Heart left ventricle (tissue), 16 donors: ENCODE measurements at regions not wholly inside any gene's neighbourhood (a gene's known extent, or its start where the extent isn't known, plus 50 kb on each side); places are given as distances from the start of the nearest gene placed in this dataset.

Experiments used
- ATAC-seq, 4 donors: fragments of 200-7000 bp; cut with Tn5 transposase; one replicate each; pipeline ENCODE4 v1.9.1; 2020 to 2022; ENCODE audit warnings: moderate library complexity in 4 of 4, mild to moderate bottlenecking in 3 of 4, moderate number of reproducible peaks in 1 of 4
- DNase-seq, 5 donors: peaks; one replicate each; pipeline ENCODE4 v3.0.0-alpha.2; 2020
- H3K27ac ChIP-seq, 12 donors: fragments of 200-600 bp; sonication (generic) in 4 of 12; one replicate each; pipeline versions ENCODE4 v1.5.0 to v1.8.0; 2016 to 2022; ENCODE audit warnings: mild to moderate bottlenecking in 2 of 12
- H3K27me3 ChIP-seq, 9 donors: fragments of 200-600 bp; sonication (generic) in 2 of 9; one replicate each; pipeline versions ENCODE4 v1.5.1 to v1.8.0; 2016 to 2022; ENCODE audit warnings: mild to moderate bottlenecking in 3 of 9
- H3K36me3 ChIP-seq, 9 donors: fragments of 200-600 bp; sonication (generic) in 2 of 9; one replicate each; pipeline versions ENCODE4 v1.5.0 to v1.8.0; 2018 to 2022; ENCODE audit warnings: mild to moderate bottlenecking in 2 of 9
- H3K4me1 ChIP-seq, 12 donors: fragments of 200-600 bp; sonication (generic) in 4 of 12; one replicate each; pipeline versions ENCODE4 v1.5.0 to v1.8.0; 2016 to 2022; ENCODE audit warnings: mild to moderate bottlenecking in 3 of 12
- H3K4me3 ChIP-seq, 12 donors: fragments of 200-600 bp; sonication (generic) in 4 of 12; one replicate each; pipeline versions ENCODE4 v1.5.0 to v1.8.0; 2017 to 2022; ENCODE audit warnings: mild to moderate bottlenecking in 9 of 12, moderate library complexity in 4 of 12
- H3K9me3 ChIP-seq, 12 donors: fragments of 200-600 bp; sonication (generic) in 4 of 12; one replicate each; pipeline versions ENCODE4 v1.5.0 to v1.8.0; 2016 to 2022; ENCODE audit warnings: mild to moderate bottlenecking in 1 of 12
- POLR2A ChIP-seq, 2 donors: fragments of 450-650 bp; IDR thresholded peaks; one replicate each; pipeline ENCODE4 v1.6.1; 2017; ENCODE audit warnings: antibody characterized with exemption in 2 of 2, mild to moderate bottlenecking in 2 of 2, moderate library complexity in 2 of 2
- WGBS, 4 donors: extraction: QIAGEN DNeasy Blood & Tissue Kit in 2 of 4; methylation state at CpG; one replicate each; pipeline versions ENCODE4 v1.1.5 to v1.1.7; 2013 to 2018; 5-methylcytosine and 5-hydroxymethylcytosine counted together
- intact Hi-C, 10 donors: fragments of 100-400 bp; cut with DNase I; formaldehyde crosslinking; loops; one replicate each; pipeline versions ENCODE4 v1.11.1 to v1.14.2; 2022
- TF ChIP-seq, protein P1 (sequence below), 12 donors: fragments of 200-600 bp; sonication (generic) in 4 of 12; IDR thresholded peaks; one replicate each; pipeline versions ENCODE4 v1.5.0 to v1.8.0; 2018 to 2022; ENCODE audit warnings: antibody characterized with exemption in 12 of 12, mild to moderate bottlenecking in 5 of 12
- donor health status: ischemic (EF 13 %, LVEDD 7.1; RV severe dilation, severe dysfunction).
- donor health status: healthy with polysubstance abuse.
- donor health status: DM: no; HTN: yes; CAD: no.
- donor health status: DM: no; HTN: no; CAD: no.
- donor health status: ischemic (EF 25% LVEDD 6.9; RV normal size, moderate dysfunction).
- donor health status: ischemic (EF 25% LVEDD 5.7; RV mildly dilated, moderate dysfunction).
- donor health status: healthy.
- donor health status: DM: yes; HTN: yes; CAD: no.
- donor health status: ischemic (EF 35%, LVEDD 5.7; RV mildly dilated, moderate dysfunction).
- donor health status: nonischemic (EF 11% LVEDD 7.7; RV severe dilation, severe dysfunction).
- donor health status: DM: yes; HTN: yes; CAD: no.
- donor health status: PGD.
- donor health status: ischemic (EF 29% LVEDD 5.4; RV normal size, mild dysfunction).
- donor health status: nonischemic (EF 23%, LVEDD 6.1; RV moderate dilation, normal function).

DNA sequence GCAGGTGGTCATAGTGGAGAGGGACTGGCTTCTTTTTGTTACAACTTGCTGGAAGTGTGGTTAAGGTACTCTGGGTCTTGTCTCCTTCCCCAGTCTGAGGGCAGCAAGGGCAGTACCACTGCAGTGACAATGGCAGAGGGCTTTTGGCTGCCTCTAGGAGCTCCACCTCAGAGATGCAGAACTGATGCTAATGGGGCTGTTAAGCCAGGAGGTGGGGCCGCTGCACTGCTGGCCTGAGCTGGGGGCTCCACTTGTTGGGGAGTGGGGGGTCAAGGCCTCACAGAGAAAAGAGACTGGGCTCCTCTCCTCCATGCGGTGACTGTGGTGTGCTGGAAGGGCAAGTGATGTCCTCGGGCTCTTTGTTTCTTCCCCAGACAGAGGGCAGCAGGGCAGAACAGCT lies 135.7 kb downstream of the DSEL start:
- intact Hi-C loops, result no loop called here
- TF ChIP-seq, protein P1, sequence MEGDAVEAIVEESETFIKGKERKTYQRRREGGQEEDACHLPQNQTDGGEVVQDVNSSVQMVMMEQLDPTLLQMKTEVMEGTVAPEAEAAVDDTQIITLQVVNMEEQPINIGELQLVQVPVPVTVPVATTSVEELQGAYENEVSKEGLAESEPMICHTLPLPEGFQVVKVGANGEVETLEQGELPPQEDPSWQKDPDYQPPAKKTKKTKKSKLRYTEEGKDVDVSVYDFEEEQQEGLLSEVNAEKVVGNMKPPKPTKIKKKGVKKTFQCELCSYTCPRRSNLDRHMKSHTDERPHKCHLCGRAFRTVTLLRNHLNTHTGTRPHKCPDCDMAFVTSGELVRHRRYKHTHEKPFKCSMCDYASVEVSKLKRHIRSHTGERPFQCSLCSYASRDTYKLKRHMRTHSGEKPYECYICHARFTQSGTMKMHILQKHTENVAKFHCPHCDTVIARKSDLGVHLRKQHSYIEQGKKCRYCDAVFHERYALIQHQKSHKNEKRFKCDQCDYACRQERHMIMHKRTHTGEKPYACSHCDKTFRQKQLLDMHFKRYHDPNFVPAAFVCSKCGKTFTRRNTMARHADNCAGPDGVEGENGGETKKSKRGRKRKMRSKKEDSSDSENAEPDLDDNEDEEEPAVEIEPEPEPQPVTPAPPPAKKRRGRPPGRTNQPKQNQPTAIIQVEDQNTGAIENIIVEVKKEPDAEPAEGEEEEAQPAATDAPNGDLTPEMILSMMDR (IDR thresholded peaks at IDR 0.05), result no peak
- no peak for TF ChIP-seq POLR2A (IDR thresholded peaks at IDR 0.05)
- Histone ChIP-seq H3K4me1 (no peaks in the 10 kb centered on the region), H3K36me3 (no peaks in the 10 kb centered on the region), H3K9me3 (no peaks in the 10 kb centered on the region), H3K27me3 (no peaks in the 10 kb centered on the region), H3K4me3 (no peak overlapping the region), H3K27ac (no peak overlapping the region)
- ATAC-seq (no peak), DNase-seq (no peak)
- 67 to 100% (median 88%) methylated on average over 1 to 3 of the region's 3 CpGs for WGBS, 4 donors

DNA sequence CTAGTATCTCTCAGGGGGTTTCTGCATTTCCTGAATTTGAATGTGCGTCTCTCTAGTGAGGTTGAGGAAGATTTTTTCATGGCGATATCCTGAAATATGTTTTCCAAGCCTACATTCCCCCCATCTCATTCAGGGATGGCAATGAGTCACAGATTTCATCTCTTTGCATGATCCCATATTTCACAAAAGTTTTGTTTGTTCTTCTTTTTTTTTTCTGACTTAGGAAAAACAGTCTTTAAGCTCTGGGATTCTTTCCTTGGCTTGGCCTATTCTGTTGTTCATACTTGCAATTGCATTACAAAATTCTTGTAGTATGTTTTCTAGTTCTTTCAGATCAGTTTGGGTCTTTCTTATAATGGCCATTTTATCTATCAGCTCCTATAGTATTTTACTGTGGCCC lies 136.5 kb downstream of the DSEL start:
- Histone ChIP-seq H3K9me3 (no peaks in the 10 kb centered on the region), H3K4me3 (no peak overlapping the region), H3K36me3 (no peaks in the 10 kb centered on the region), H3K27ac (no peak overlapping the region), H3K27me3 (no peaks in the 10 kb centered on the region), H3K4me1 (no peaks in the 10 kb centered on the region)
- no peak for DNase-seq
- TF ChIP-seq, protein P1 (IDR thresholded peaks at IDR 0.05), result no peak
- no peak for TF ChIP-seq POLR2A (IDR thresholded peaks at IDR 0.05)
- no peak for ATAC-seq
- intact Hi-C loops, result no loop called here
- 59 to 71% (median 64%) methylated on average over 2 of the region's 2 CpGs for WGBS, 4 donors

DNA sequence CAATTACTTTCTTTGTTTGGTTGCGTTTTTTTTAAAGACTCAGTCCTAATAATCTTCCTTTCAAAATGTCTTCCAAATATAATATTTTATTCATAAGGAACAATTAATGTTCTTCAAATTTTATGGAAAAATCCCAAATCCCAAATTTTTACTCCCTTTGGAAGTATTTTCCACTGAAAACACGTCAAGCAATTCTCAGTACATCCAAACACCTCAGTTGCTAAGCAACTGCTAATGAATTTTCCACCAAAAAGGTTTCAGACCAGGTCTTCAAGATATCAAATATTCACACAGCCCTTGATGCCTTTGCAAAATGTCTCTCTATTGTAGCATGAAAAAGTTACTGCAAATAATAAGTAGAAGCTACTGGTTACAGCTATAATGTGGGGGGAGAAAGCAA lies 140.1 kb downstream of the DSEL start:
- Histone ChIP-seq H3K36me3 (no peaks in the 10 kb centered on the region), H3K4me1 (no peaks in the 10 kb centered on the region), H3K27ac (no peak overlapping the region), H3K27me3 (no peaks in the 10 kb centered on the region), H3K4me3 (no peak overlapping the region), H3K9me3 (no peaks in the 10 kb centered on the region)
- no peak for TF ChIP-seq POLR2A (IDR thresholded peaks at IDR 0.05)
- TF ChIP-seq, protein P1 (IDR thresholded peaks at IDR 0.05), result no peak
- intact Hi-C loops, result no loop called here
- WGBS, 4 donors, result 46 to 64% (median 62%) methylated on average over 2 of the region's 2 CpGs
- no peak for ATAC-seq
- DNase-seq, result no peak

DNA sequence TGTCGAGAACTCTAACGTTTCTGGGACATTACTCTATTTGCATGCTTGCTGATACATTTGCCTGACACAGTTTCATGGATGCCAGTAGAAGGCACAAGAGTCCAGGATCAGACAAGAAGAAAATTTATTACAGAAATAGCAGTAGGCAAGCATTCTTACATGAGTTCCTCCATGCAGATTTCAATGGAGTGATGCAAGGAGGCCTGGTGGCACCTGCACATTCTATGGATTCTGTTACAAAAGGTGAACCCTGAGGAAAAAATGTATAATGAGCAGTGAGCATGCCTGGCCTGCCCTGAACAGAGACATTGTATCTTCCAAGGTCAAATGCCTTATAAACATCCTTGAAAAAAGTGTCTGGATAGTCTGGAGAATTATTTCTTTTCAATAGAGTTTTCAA lies 142.9 kb downstream of the DSEL start:
- no peak for DNase-seq
- Histone ChIP-seq H3K9me3 (no peaks in the 10 kb centered on the region), H3K27me3 (no peaks in the 10 kb centered on the region), H3K36me3 (no peaks in the 10 kb centered on the region), H3K4me1 (no peaks in the 10 kb centered on the region), H3K4me3 (no peak overlapping the region), H3K27ac (no peak overlapping the region)
- ATAC-seq, result no peak
- WGBS, 4 donors, result 74 to 85% (median 84%) methylated on average over 2 of the region's 2 CpGs
- TF ChIP-seq POLR2A (IDR thresholded peaks at IDR 0.05), result no peak
- TF ChIP-seq, protein P1 (IDR thresholded peaks at IDR 0.05), result no peak
- intact Hi-C loops, result no loop called here
